WTC11 (cell line): ENCODE measurements at regions not wholly inside any gene's neighbourhood (a gene's known extent, or its start where the extent isn't known, plus 50 kb on each side); places are given as distances from the start of the nearest gene placed in this dataset.

Experiments used
- ELF4 ChIP-seq: sonication (generic); formaldehyde crosslinking; IDR thresholded peaks from 2 replicates; pipeline ENCODE4 v1.8.1; 2022; ENCODE audit warnings: low read depth, mild to moderate bottlenecking, moderate library complexity, missing genetic modification reagents
- ERG ChIP-seq: fragments of 250-450 bp; sonication (Bioruptor Pico); IDR thresholded peaks from 2 replicates; pipeline ENCODE4 v1.8.0; 2021; ENCODE audit warnings: mild to moderate bottlenecking
- IRF1 ChIP-seq: sonication (generic); formaldehyde crosslinking; IDR thresholded peaks from 2 replicates; pipeline ENCODE4 v1.8.0; 2023; ENCODE audit warnings: missing genetic modification reagents
- MXD4 ChIP-seq: fragments of 250-450 bp; sonication (Bioruptor Pico); IDR thresholded peaks from 2 replicates; pipeline ENCODE4 v1.8.0; 2021; ENCODE audit warnings: mild to moderate bottlenecking, moderate library complexity, borderline replicate concordance
- NFE2L1 ChIP-seq: sonication (generic); formaldehyde crosslinking; IDR thresholded peaks from 2 replicates; pipeline ENCODE4 v1.8.1; 2023; ENCODE audit warnings: missing genetic modification reagents
- TF ChIP-seq, protein P1 (sequence below): fragments of 200-600 bp; IDR thresholded peaks from 2 replicates; pipeline ENCODE4 v1.8.0; 2022; ENCODE audit warnings: antibody characterized with exemption
- TF ChIP-seq, protein P2 (sequence below): sonication (generic); formaldehyde crosslinking; IDR thresholded peaks from 2 replicates; pipeline ENCODE4 v1.8.0; 2023; ENCODE audit warnings: mild to moderate bottlenecking, missing genetic modification reagents

DNA sequence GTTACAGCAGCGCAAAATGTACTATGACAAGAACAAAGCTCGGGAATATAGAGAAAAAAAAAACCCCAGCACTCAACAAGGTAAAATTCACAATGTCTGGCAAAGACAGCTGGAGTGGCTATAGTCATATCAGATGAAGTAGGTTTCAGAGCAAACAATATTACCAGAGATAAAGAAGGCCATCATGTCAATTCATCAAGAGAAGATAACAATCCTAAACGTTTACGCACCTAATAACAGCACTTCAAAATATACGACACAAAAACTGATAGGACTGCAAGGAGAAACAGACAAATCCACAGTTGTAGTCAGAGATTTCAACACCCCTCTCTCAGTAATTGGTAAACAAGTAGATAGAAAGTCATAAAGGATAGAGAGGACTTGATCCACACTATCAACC is 455.2 kb downstream of the PTPRU start:
- TF ChIP-seq, protein P1, sequence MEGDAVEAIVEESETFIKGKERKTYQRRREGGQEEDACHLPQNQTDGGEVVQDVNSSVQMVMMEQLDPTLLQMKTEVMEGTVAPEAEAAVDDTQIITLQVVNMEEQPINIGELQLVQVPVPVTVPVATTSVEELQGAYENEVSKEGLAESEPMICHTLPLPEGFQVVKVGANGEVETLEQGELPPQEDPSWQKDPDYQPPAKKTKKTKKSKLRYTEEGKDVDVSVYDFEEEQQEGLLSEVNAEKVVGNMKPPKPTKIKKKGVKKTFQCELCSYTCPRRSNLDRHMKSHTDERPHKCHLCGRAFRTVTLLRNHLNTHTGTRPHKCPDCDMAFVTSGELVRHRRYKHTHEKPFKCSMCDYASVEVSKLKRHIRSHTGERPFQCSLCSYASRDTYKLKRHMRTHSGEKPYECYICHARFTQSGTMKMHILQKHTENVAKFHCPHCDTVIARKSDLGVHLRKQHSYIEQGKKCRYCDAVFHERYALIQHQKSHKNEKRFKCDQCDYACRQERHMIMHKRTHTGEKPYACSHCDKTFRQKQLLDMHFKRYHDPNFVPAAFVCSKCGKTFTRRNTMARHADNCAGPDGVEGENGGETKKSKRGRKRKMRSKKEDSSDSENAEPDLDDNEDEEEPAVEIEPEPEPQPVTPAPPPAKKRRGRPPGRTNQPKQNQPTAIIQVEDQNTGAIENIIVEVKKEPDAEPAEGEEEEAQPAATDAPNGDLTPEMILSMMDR: no peak
- TF ChIP-seq ELF4 (CRISPR knock-in tag): no peak
- TF ChIP-seq MXD4 (CRISPR knock-in tag): no peak
- no peak for TF ChIP-seq ERG (CRISPR knock-in tag)
- TF ChIP-seq, protein P2, sequence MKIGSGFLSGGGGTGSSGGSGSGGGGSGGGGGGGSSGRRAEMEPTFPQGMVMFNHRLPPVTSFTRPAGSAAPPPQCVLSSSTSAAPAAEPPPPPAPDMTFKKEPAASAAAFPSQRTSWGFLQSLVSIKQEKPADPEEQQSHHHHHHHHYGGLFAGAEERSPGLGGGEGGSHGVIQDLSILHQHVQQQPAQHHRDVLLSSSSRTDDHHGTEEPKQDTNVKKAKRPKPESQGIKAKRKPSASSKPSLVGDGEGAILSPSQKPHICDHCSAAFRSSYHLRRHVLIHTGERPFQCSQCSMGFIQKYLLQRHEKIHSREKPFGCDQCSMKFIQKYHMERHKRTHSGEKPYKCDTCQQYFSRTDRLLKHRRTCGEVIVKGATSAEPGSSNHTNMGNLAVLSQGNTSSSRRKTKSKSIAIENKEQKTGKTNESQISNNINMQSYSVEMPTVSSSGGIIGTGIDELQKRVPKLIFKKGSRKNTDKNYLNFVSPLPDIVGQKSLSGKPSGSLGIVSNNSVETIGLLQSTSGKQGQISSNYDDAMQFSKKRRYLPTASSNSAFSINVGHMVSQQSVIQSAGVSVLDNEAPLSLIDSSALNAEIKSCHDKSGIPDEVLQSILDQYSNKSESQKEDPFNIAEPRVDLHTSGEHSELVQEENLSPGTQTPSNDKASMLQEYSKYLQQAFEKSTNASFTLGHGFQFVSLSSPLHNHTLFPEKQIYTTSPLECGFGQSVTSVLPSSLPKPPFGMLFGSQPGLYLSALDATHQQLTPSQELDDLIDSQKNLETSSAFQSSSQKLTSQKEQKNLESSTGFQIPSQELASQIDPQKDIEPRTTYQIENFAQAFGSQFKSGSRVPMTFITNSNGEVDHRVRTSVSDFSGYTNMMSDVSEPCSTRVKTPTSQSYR: no peak
- TF ChIP-seq NFE2L1 (CRISPR knock-in tag): no peak
- no peak for TF ChIP-seq IRF1 (CRISPR knock-in tag)
